SU-DHL-6 (cell line): ENCODE measurements at regions not wholly inside any gene's neighbourhood (a gene's known extent, or its start where the extent isn't known, plus 50 kb on each side); places are given as distances from the start of the nearest gene placed in this dataset.

ENCODE experiments used
- H2AFZ ChIP-seq: fragments of 200-600 bp; sonication (generic); 2 replicates; pipeline ENCODE4 v1.6.1; 2014; ENCODE audit warnings: low read depth, mild to moderate bottlenecking, moderate library complexity, mixed read lengths, antibody characterized with exemption, low read length; ENCODE audit not compliant: severe bottlenecking
- H3F3A ChIP-seq: fragments of 200-600 bp; shearing (Covaris generic); 2 replicates; pipeline ENCODE4 v1.6.0; 2016; ENCODE audit warnings: antibody characterized with exemption, mild to moderate bottlenecking; ENCODE audit not compliant: insufficient read depth
- H3K27ac ChIP-seq: fragments of 200-600 bp; sonication (generic); 2 replicates; pipeline ENCODE4 v1.5.1; 2016; ENCODE audit warnings: low read depth, mild to moderate bottlenecking, low read length, moderate library complexity, mixed read lengths
- H3K27me3 ChIP-seq: fragments of 200-600 bp; sonication (generic), shearing (Covaris generic); 2 replicates; pipeline ENCODE4 v1.6.0; 2014; ENCODE audit warnings: mild to moderate bottlenecking, low read length
- H3K36me3 ChIP-seq: fragments of 200-600 bp; sonication (generic); 2 replicates; pipeline ENCODE4 v1.6.1; 2014; ENCODE audit warnings: mild to moderate bottlenecking, low read length, mixed read lengths
- H3K4me2 ChIP-seq: fragments of 300-600, 200-600 bp; shearing (Covaris generic), sonication (generic); 2 replicates; pipeline ENCODE4 v1.6.0; 2014; ENCODE audit warnings: low read length, low read depth, mild to moderate bottlenecking; ENCODE audit not compliant: poor library complexity, severe bottlenecking
- H3K4me3 ChIP-seq: fragments of 200-600 bp; sonication (generic); 2 replicates; pipeline ENCODE4 v1.5.1; 2014; ENCODE audit warnings: antibody characterized with exemption, low read length, mild to moderate bottlenecking, mixed read lengths; ENCODE audit not compliant: insufficient read depth, poor library complexity, severe bottlenecking
- H3K79me2 ChIP-seq: fragments of 200-600 bp; sonication (generic); 2 replicates; pipeline ENCODE4 v1.6.1; 2014; ENCODE audit warnings: mild to moderate bottlenecking, low read length, moderate library complexity; ENCODE audit not compliant: insufficient read depth
- H3K9ac ChIP-seq: fragments of 200-600 bp; sonication (generic); 2 replicates; pipeline ENCODE4 v1.7.0; 2014; ENCODE audit warnings: mild to moderate bottlenecking, low read length
- H3K9me2 ChIP-seq: fragments of 200-600 bp; sonication (generic); replicated peaks from 2 replicates; pipeline ENCODE4 v1.6.1; 2014; ENCODE audit warnings: low read length; ENCODE audit not compliant: insufficient read depth
- H3K9me3 ChIP-seq: fragments of 200-600 bp; sonication (generic); 2 replicates; pipeline ENCODE4 v1.6.1; 2014; ENCODE audit warnings: low read length, mixed read lengths; ENCODE audit not compliant: insufficient read depth
- H4K20me1 ChIP-seq: fragments of 200-600 bp; sonication (generic); 2 replicates; pipeline ENCODE4 v1.6.1; 2014; ENCODE audit warnings: low read depth, mild to moderate bottlenecking, antibody characterized with exemption, low read length, moderate library complexity, mixed read lengths
- EZH2phosphoT487 ChIP-seq: fragments of 200-600 bp; sonication (generic), shearing (Covaris generic); conservative IDR thresholded peaks from 2 replicates; pipeline ENCODE4 v1.6.1; 2018; ENCODE audit warnings: mild to moderate bottlenecking, antibody characterized with exemption, low read length, moderate library complexity, mixed read lengths
- TF ChIP-seq, protein P1 (sequence below): fragments of 200-600 bp; sonication (generic); IDR thresholded peaks from one replicate; pipeline ENCODE4 v1.5.1; 2017; ENCODE audit warnings: antibody characterized with exemption, mild to moderate bottlenecking, low read length, moderate library complexity; ENCODE audit not compliant: insufficient read depth, poor library complexity, severe bottlenecking

DNA sequence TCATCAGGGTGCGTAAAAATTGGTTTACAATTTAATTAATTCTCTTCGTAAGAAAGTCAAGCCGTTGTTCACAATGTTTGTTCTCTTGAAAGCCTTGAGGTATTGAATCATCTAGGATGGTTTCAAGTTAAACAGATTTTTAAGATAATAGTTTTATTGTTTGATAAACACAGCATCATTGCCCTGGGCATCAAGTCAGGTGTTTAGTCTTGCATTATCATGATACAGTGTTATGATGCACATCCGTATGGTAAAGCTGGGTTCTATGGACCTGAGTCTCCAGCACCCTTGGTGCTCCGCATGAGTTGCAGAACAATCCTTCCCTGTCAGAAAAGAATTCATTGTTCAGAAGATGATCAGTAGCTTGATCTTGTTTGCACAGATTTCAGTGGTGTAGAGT lies 359.5 kb downstream of the LMO4 start:
- H3K4me3 ChIP-seq: no peak overlapping the region
- no peak overlapping the region for H3K27ac ChIP-seq
- no peaks in the 10 kb centered on the region for H3K79me2 ChIP-seq
- H3K9me2 ChIP-seq: no peaks in the 10 kb centered on the region
- no peaks in the 10 kb centered on the region for H3F3A ChIP-seq
- H3K4me2 ChIP-seq: no peak overlapping the region
- H2AFZ ChIP-seq: no peak overlapping the region
- H4K20me1 ChIP-seq: no peaks in the 10 kb centered on the region
- no peak overlapping the region for H3K9ac ChIP-seq
- no peaks in the 10 kb centered on the region for H3K27me3 ChIP-seq
- TF ChIP-seq, protein P1, sequence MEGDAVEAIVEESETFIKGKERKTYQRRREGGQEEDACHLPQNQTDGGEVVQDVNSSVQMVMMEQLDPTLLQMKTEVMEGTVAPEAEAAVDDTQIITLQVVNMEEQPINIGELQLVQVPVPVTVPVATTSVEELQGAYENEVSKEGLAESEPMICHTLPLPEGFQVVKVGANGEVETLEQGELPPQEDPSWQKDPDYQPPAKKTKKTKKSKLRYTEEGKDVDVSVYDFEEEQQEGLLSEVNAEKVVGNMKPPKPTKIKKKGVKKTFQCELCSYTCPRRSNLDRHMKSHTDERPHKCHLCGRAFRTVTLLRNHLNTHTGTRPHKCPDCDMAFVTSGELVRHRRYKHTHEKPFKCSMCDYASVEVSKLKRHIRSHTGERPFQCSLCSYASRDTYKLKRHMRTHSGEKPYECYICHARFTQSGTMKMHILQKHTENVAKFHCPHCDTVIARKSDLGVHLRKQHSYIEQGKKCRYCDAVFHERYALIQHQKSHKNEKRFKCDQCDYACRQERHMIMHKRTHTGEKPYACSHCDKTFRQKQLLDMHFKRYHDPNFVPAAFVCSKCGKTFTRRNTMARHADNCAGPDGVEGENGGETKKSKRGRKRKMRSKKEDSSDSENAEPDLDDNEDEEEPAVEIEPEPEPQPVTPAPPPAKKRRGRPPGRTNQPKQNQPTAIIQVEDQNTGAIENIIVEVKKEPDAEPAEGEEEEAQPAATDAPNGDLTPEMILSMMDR: no peak
- TF ChIP-seq EZH2phosphoT487: no peak
- H3K9me3 ChIP-seq: no peaks in the 10 kb centered on the region
- no peaks in the 10 kb centered on the region for H3K36me3 ChIP-seq

DNA sequence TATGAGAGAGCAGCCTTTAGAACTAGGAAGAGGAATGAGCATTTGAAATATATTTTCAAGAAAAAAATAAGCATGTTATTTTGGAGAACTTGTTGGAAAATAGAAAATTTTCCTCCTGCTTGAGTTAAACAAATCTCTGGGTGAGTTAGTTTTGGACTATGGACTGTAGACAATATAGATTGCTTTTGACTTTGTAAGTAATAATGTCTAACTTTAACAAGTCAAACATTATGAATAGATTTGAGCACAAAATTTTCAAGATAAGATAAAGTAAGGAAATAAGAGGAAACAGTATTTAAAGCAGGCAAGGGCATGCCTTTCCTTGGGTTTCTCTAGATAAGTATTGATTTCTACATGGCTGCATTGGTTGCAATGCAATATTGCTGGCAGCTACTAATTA lies 360.8 kb downstream of the LMO4 start:
- Histone ChIP-seq H3K9me2 (no peaks in the 10 kb centered on the region), H3K4me3 (no peak overlapping the region), H3K36me3 (no peaks in the 10 kb centered on the region), H3F3A (no peaks in the 10 kb centered on the region), H3K27me3 (no peaks in the 10 kb centered on the region), H2AFZ (no peak overlapping the region), H4K20me1 (no peaks in the 10 kb centered on the region), H3K27ac (no peak overlapping the region), H3K9me3 (no peaks in the 10 kb centered on the region), H3K4me2 (no peak overlapping the region), H3K9ac (no peak overlapping the region), H3K79me2 (no peaks in the 10 kb centered on the region)
- no peak for TF ChIP-seq EZH2phosphoT487
- TF ChIP-seq, protein P1: no peak

DNA sequence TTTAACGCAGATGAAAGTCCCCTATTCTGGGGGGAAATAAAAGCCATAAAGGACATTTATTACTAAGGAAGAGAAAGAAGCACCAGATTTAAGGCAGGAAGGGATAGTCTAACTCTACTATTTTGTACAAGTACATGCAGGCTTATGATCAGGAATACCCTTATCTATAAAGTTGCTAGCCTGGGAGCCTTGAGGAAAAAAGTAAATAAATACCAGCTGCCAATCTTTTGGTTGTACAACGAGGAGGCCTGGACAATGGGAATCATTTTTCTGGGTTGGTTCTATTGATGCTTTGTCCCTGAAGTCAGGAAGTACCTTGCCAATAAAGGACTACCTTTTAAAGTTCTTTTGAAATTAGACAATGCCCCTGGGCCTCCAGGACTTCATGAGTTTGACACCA lies 367.8 kb downstream of the LMO4 start:
- H3F3A ChIP-seq: no peaks in the 10 kb centered on the region
- no peaks in the 10 kb centered on the region for H3K36me3 ChIP-seq
- no peak overlapping the region for H3K27ac ChIP-seq
- H3K9me3 ChIP-seq: peaks cover 14% of the 10 kb centered on the region; the same call in 1 of the 2 replicates
- H3K9me2 ChIP-seq: no peaks in the 10 kb centered on the region
- H3K9ac ChIP-seq: no peak overlapping the region
- no peaks in the 10 kb centered on the region for H3K79me2 ChIP-seq
- H3K4me2 ChIP-seq: no peak overlapping the region
- TF ChIP-seq, protein P1: no peak
- TF ChIP-seq EZH2phosphoT487: no peak
- no peaks in the 10 kb centered on the region for H4K20me1 ChIP-seq
- no peak overlapping the region for H2AFZ ChIP-seq
- H3K27me3 ChIP-seq: no peaks in the 10 kb centered on the region
- H3K4me3 ChIP-seq: no peak overlapping the region
